A549 (cell line): ENCODE measurements at regions not wholly inside any gene's neighbourhood (a gene's known extent, or its start where the extent isn't known, plus 50 kb on each side); places are given as distances from the start of the nearest gene placed in this dataset.

Experiments used
- ATAC-seq, 2 experiments: fragments of 200-7000 bp in 1 of 2; fragments of >200 bp in 1 of 2; cut with Nextera tagmentation in 1 of 2; cut with Tn5 transposase in 1 of 2; 3 replicates each; pipeline versions ENCODE4 v1.8.0 to v1.9.1; 2018 to 2020; ENCODE audit warnings: mild to moderate bottlenecking in 1 of 2, moderate library complexity in 1 of 2
- CTCF ChIA-PET: fragments of 300-600 bp; sonication (Branson Sonifier 250); formaldehyde crosslinking; extraction: SDS; loops from one replicate; lab custom pipeline; 2021; ENCODE audit warnings: antibody characterized with exemption, inconsistent platforms; lab: Yijun Ruan, JAX
- POLR2A ChIA-PET: fragments of 350-600 bp; formaldehyde crosslinking; extraction: SDS; loops from one replicate; lab custom pipeline; 2021; ENCODE audit warnings: antibody characterized with exemption, inconsistent platforms; lab: Yijun Ruan, JAX
- DNase-seq, 2 experiments: peaks; one replicate each; pipeline versions ENCODE4 v3.0.0 to v3.0.0-alpha.2; 2011 to 2016; ENCODE audit warnings: low read depth in 1 of 2, low spot score in 1 of 2
- FAIRE-seq: peaks from 2 replicates; lab custom pipeline; 2011; peaks lifted over from hg19 to GRCh38; lab: Jason Lieb, UNC
- H3K27ac ChIP-seq, 2 experiments: fragments of >200 bp; sonication (Bioruptor Twin); formaldehyde crosslinking; 3 replicates each; pipeline ENCODE4 v1.5.1; 2016 to 2017
- H3K4me1 ChIP-seq: fragments of >200 bp; sonication (Bioruptor Twin); formaldehyde crosslinking; 3 replicates; pipeline ENCODE4 v1.6.1; 2016
- H3K4me2 ChIP-seq: fragments of >200 bp; sonication (Bioruptor Twin); formaldehyde crosslinking; 3 replicates; pipeline ENCODE4 v1.6.1; 2016
- H3K4me3 ChIP-seq: fragments of >200 bp; sonication (Bioruptor Twin); formaldehyde crosslinking; 3 replicates; pipeline ENCODE4 v1.5.1; 2016
- H3K9me3 ChIP-seq: fragments of >200 bp; sonication (Bioruptor Twin); formaldehyde crosslinking; 3 replicates; pipeline ENCODE4 v1.6.1; 2016
- BCL3 ChIP-seq: fragments of >200 bp; sonication (Bioruptor Twin); formaldehyde crosslinking; IDR thresholded peaks from 3 replicates; pipeline ENCODE4 v1.6.1; 2016
- BHLHE40 ChIP-seq: IDR thresholded peaks from 2 replicates; pipeline ENCODE4 v1.6.1; 2012; ENCODE audit warnings: low read depth, low read length, inconsistent platforms
- CBX2 ChIP-seq: fragments of 200-600 bp; sonication (generic); IDR thresholded peaks from 2 replicates; pipeline ENCODE4 v1.6.1; 2016; ENCODE audit warnings: low read depth, mild to moderate bottlenecking, borderline replicate concordance
- CHD4 ChIP-seq: fragments of 200-600 bp; sonication (generic); IDR thresholded peaks from 2 replicates; pipeline ENCODE4 v1.6.1; 2016; ENCODE audit warnings: antibody characterized with exemption, mild to moderate bottlenecking, borderline replicate concordance
- EHF ChIP-seq: fragments of 250-450 bp; sonication (Bioruptor Pico); IDR thresholded peaks from 2 replicates; pipeline ENCODE4 v1.5.0; 2020; ENCODE audit warnings: mild to moderate bottlenecking
- EP300 ChIP-seq, 2 experiments: fragments of >200 bp; sonication (Bioruptor Twin); formaldehyde crosslinking; IDR thresholded peaks; 2 replicates in 1 of 2; 3 replicates in 1 of 2; pipeline ENCODE4 v1.6.1; 2016 to 2017
- FOSB ChIP-seq: fragments of 250-450 bp; sonication (Bioruptor Pico); IDR thresholded peaks from 2 replicates; pipeline ENCODE4 v1.5.0; 2020; ENCODE audit warnings: mild to moderate bottlenecking, moderate library complexity
- FOXS1 ChIP-seq: fragments of 250-450 bp; sonication (Bioruptor Pico); IDR thresholded peaks from 2 replicates; pipeline ENCODE4 v1.5.0; 2020; ENCODE audit warnings: mild to moderate bottlenecking, moderate library complexity
- GATA3 ChIP-seq: IDR thresholded peaks from 2 replicates; pipeline ENCODE4 v1.6.1; 2012; ENCODE audit warnings: borderline replicate concordance
- HEYL ChIP-seq: fragments of 250-450 bp; sonication (Bioruptor Pico); IDR thresholded peaks from 2 replicates; pipeline ENCODE4 v1.8.0; 2021; ENCODE audit warnings: mild to moderate bottlenecking, moderate library complexity
- HOXA7 ChIP-seq: fragments of 250-450 bp; sonication (Bioruptor Pico); IDR thresholded peaks from 2 replicates; pipeline ENCODE4 v1.5.0; 2020; ENCODE audit warnings: mild to moderate bottlenecking, moderate library complexity
- HOXB13 ChIP-seq: fragments of 250-450 bp; sonication (Bioruptor Pico); IDR thresholded peaks from 2 replicates; pipeline ENCODE4 v1.5.0; 2020; ENCODE audit warnings: low read depth, mild to moderate bottlenecking, moderate library complexity
- HOXB5 ChIP-seq: fragments of 250-450 bp; sonication (Bioruptor Pico); IDR thresholded peaks from 2 replicates; pipeline ENCODE4 v1.5.0; 2020; ENCODE audit warnings: mild to moderate bottlenecking, moderate library complexity
- JUNB ChIP-seq: fragments of >200 bp; sonication (Bioruptor Twin); formaldehyde crosslinking; IDR thresholded peaks from 2 replicates; pipeline ENCODE4 v1.6.1; 2016
- MAZ ChIP-seq: fragments of 150-350 bp; IDR thresholded peaks from 2 replicates; pipeline ENCODE4 v1.6.1; 2014; ENCODE audit warnings: antibody characterized with exemption, low read depth, low read length, borderline replicate concordance
- MYC ChIP-seq: IDR thresholded peaks from 2 replicates; pipeline ENCODE4 v1.6.1; 2012; ENCODE audit warnings: mild to moderate bottlenecking, inconsistent platforms, low read length, improper control_type of control experiment, borderline replicate concordance
- NR3C1 ChIP-seq: fragments of >200 bp; sonication (Bioruptor Twin); formaldehyde crosslinking; IDR thresholded peaks from 3 replicates; pipeline ENCODE4 v1.6.1; 2017
- PHF8 ChIP-seq: fragments of 200-600 bp; sonication (generic); IDR thresholded peaks from 2 replicates; pipeline ENCODE4 v1.6.1; 2016; ENCODE audit warnings: low read depth, mild to moderate bottlenecking, antibody characterized with exemption, moderate library complexity, borderline replicate concordance
- POLR2A ChIP-seq: IDR thresholded peaks from 2 replicates; pipeline ENCODE4 v1.6.1; 2012; ENCODE audit warnings: mild to moderate bottlenecking, low read length
- POLR2AphosphoS2 ChIP-seq: conservative IDR thresholded peaks from 2 replicates; pipeline ENCODE4 v1.6.1; 2012; ENCODE audit warnings: low read length, improper control_type of control experiment, inconsistent platforms
- RAD21 ChIP-seq, 2 experiments: fragments of >200 bp in 1 of 2; sonication (Bioruptor Twin) in 1 of 2; formaldehyde crosslinking in 1 of 2; IDR thresholded peaks in 1 of 2; conservative IDR thresholded peaks in 1 of 2; 2 replicates in 1 of 2; 3 replicates in 1 of 2; pipeline ENCODE4 v1.6.1; 2012 to 2018; ENCODE audit warnings: inconsistent platforms in 1 of 2
- RCOR1 ChIP-seq: fragments of 150-350 bp; IDR thresholded peaks from 2 replicates; pipeline ENCODE4 v1.6.1; 2014; ENCODE audit warnings: antibody characterized with exemption, low read length, low read depth
- REST ChIP-seq: fragments of 200-600 bp; sonication (generic); IDR thresholded peaks from 2 replicates; pipeline ENCODE4 v1.6.1; 2016; ENCODE audit warnings: antibody characterized with exemption, mild to moderate bottlenecking, moderate library complexity
- RNF2 ChIP-seq: fragments of 200-600 bp; sonication (generic); IDR thresholded peaks from 2 replicates; pipeline ENCODE4 v1.6.1; 2016; ENCODE audit warnings: low read depth, mild to moderate bottlenecking, antibody characterized with exemption, moderate library complexity, borderline replicate concordance
- TP53 ChIP-seq: fragments of 250-450 bp; sonication (Bioruptor Pico); IDR thresholded peaks from 2 replicates; pipeline ENCODE4 v1.5.0; 2021; ENCODE audit warnings: mild to moderate bottlenecking, moderate library complexity
- ZC3H11A ChIP-seq: fragments of 450-650 bp; IDR thresholded peaks from 2 replicates; pipeline ENCODE4 v1.6.1; 2014; ENCODE audit warnings: antibody characterized with exemption, mild to moderate bottlenecking
- ZNF302 ChIP-seq: fragments of 250-450 bp; sonication (Bioruptor Pico); IDR thresholded peaks from 2 replicates; pipeline ENCODE4 v1.9.0; 2021; ENCODE audit warnings: inconsistent platforms, mild to moderate bottlenecking, moderate library complexity
- ZSCAN20 ChIP-seq: fragments of 250-450 bp; sonication (Bioruptor Pico); IDR thresholded peaks from 2 replicates; pipeline ENCODE4 v1.8.0; 2022; ENCODE audit warnings: mild to moderate bottlenecking, moderate library complexity
- WGBS: methylation state at CpG from one replicate; pipeline ENCODE4 v1.1.6; 2017; ENCODE audit errors: missing lambda C conversion rate; 5-methylcytosine and 5-hydroxymethylcytosine counted together

DNA sequence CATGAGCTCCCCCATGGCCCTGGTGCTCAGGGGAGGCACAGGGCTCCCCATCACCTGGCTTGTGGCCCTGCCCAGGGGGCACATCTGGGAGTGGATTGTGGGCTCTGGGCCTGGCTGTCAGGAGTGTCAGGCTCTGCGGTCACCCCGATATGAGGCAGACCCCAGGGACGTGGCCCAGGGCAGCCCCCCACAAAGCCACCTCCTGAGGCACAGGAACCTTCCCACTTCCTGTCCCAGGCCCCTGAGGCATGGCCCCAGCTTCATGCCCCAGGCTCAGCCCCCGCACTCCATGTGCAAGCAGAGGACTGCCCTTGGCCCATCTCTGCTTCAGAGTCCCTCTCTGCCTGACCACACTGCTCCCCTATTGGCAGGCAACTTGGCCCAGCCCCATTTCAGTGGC, 160.3 kb downstream of the PCTP start:
- no peaks in the 10 kb centered on the region for H3K4me1 ChIP-seq
- ATAC-seq: no peak
- no peak for FAIRE-seq
- no peak for DNase-seq
- POLR2A ChIA-PET: no interaction called here
- no peak overlapping the region for H3K27ac ChIP-seq
- no peaks in the 10 kb centered on the region; the same call in 1 of the 3 replicates for H3K9me3 ChIP-seq
- TF ChIP-seq FOSB (CRISPR knock-in tag) (no peak), TP53 (CRISPR knock-in tag) (no peak), CBX2 (no peak), ZC3H11A (no peak), ZSCAN20 (CRISPR knock-in tag) (no peak), FOXS1 (CRISPR knock-in tag) (no peak)
- WGBS: no CpG with 5 or more reads among the region's 4 CpGs
- H3K4me2 ChIP-seq: no peak overlapping the region
- CTCF ChIA-PET: no interaction called here
- H3K4me3 ChIP-seq: no peak overlapping the region

GRCh38 chr17:55925440-55925839, 174.6 kb downstream of the PCTP start:
- H3K4me3 ChIP-seq: no peak overlapping the region
- DNase-seq: no peak
- no peaks in the 10 kb centered on the region for H3K9me3 ChIP-seq
- H3K27ac ChIP-seq: no peak overlapping the region
- no peak overlapping the region for H3K4me2 ChIP-seq
- H3K4me1 ChIP-seq: no peaks in the 10 kb centered on the region
- no peak for ATAC-seq
- WGBS: 11% methylated on average over 1 of the region's 1 CpG
- no peak for FAIRE-seq
- TF ChIP-seq CBX2: no peak
- TF ChIP-seq JUNB: no peak
- TF ChIP-seq NR3C1: no peak
- TF ChIP-seq HOXB5: no peak
- no peak for TF ChIP-seq PHF8
- no peak for TF ChIP-seq HOXB13 (CRISPR knock-in tag)
- no peak for TF ChIP-seq EP300 (IDR thresholded peaks at IDR 0.05)
- no peak for TF ChIP-seq CHD4
- TF ChIP-seq RNF2: no peak
- POLR2A ChIA-PET: no interaction called here
- CTCF ChIA-PET: no interaction called here

- H3K4me2 ChIP-seq: no peak overlapping the region
- TF ChIP-seq PHF8: no peak
- no peak for TF ChIP-seq RCOR1
- no peak for TF ChIP-seq REST
- no peak for TF ChIP-seq EHF
- TF ChIP-seq POLR2AphosphoS2: no peak
- TF ChIP-seq GATA3: no peak
- no peak for TF ChIP-seq BCL3
- no peak for TF ChIP-seq HOXA7 (CRISPR knock-in tag)
- TF ChIP-seq BHLHE40: no peak
- TF ChIP-seq HEYL (CRISPR knock-in tag): no peak
- TF ChIP-seq MYC: no peak
- TF ChIP-seq POLR2A: no peak
- no peak for TF ChIP-seq HOXB5
- TF ChIP-seq ZNF302: no peak
- TF ChIP-seq MAZ: no peak
- no peak for TF ChIP-seq JUNB
- no peak for TF ChIP-seq RAD21 (conservative IDR thresholded peaks at IDR 0.05 in 1 of 2, IDR thresholded peaks at IDR 0.05 in 1 of 2)
- TF ChIP-seq, all 56 proteins: peak for 0
- no peak overlapping the region for H3K27ac ChIP-seq
- DNase-seq (no peak), ATAC-seq (no peak), FAIRE-seq (no peak)
- ChIA-PET CTCF (no interaction called here), POLR2A (no interaction called here)
- WGBS: under 1% methylated on average over 4 of the region's 4 CpGs
- H3K4me1 ChIP-seq: no peaks in the 10 kb centered on the region
- no peak overlapping the region for H3K4me3 ChIP-seq
- no peaks in the 10 kb centered on the region for H3K9me3 ChIP-seq
Measured at GRCh38 chr17:55926276-55926990, 175.6 kb downstream of the PCTP start.
